BLaER1 treated with 17β-estradiol and CSF1 and Interleukin-3, amounts not matched to agents 10 nM and 100 nM (cell line): ENCODE measurements at regions not wholly inside any gene's neighbourhood (a gene's known extent, or its start where the extent isn't known, plus 50 kb on each side); places are given as distances from the start of the nearest gene placed in this dataset.
"Not testable (repeated sequence)": the region's sequence is repeated elsewhere in the genome, so short reads cannot be mapped to it uniquely, and the experiment has no call there.

ENCODE experiments used
- H3K27ac ChIP-seq, 11 experiments: shearing (Covaris generic); formaldehyde crosslinking; 2 replicates each; pipeline ENCODE4 v1.8.1; 2022
- H3K27me3 ChIP-seq, 11 experiments: shearing (Covaris generic); formaldehyde crosslinking; 2 replicates each; pipeline ENCODE4 v1.8.1; 2022
- H3K36me3 ChIP-seq, 11 experiments: shearing (Covaris generic); formaldehyde crosslinking; 2 replicates each; pipeline ENCODE4 v1.8.1; 2022
- H3K4me1 ChIP-seq, 10 experiments: shearing (Covaris generic); formaldehyde crosslinking; 2 replicates each; pipeline ENCODE4 v1.8.1; 2022
- H3K4me2 ChIP-seq, 11 experiments: shearing (Covaris generic); formaldehyde crosslinking; 2 replicates each; pipeline ENCODE4 v1.8.1; 2022
- H3K4me3 ChIP-seq, 10 experiments: shearing (Covaris generic); formaldehyde crosslinking; 2 replicates each; pipeline ENCODE4 v1.8.1; 2022
- H3K9ac ChIP-seq, 11 experiments: shearing (Covaris generic); formaldehyde crosslinking; 2 replicates each; pipeline ENCODE4 v1.8.1; 2022
- H3K9me3 ChIP-seq, 11 experiments: shearing (Covaris generic); formaldehyde crosslinking; replicated peaks in 1 of 11; 2 replicates each; pipeline ENCODE4 v1.8.1; 2022
- H4K20me1 ChIP-seq, 11 experiments: shearing (Covaris generic); formaldehyde crosslinking; 2 replicates each; pipeline ENCODE4 v1.8.1; 2022
- Cebpa-rat ChIP-seq, 11 experiments: shearing (Covaris generic); IDR thresholded peaks; 2 replicates each; pipeline ENCODE4 v1.8.1; 2022

DNA sequence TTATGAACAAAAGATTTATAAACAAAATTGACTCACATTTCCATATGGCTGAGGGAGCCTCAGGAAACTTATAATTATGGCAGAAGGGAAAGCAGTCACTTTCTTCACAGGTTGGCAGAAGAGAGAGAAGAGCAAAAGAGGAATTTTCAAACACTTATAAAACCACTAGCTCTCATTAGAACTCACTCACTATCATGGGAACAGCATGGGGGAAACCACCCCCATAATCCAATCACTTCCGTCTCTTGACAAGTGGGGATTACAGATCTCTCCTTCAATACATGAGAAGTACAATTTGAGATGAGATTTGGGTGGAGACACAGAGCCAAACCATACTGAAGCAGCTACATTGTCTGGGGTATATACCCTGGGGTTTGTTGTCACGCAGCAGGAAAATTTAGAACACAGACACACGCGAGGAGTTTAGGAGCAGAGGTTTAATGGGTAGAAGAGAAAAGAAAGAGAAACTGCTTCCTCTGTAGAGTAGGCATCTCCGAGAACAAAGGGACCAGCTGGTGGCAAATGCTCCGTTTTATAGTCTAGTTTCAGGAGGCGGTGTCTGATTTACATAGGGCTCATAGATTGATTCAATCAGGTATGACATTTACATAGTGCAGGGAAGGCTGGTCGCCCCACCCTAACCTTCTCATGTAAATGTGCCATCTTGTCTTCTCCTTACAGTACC, 2277.7 kb upstream of the AGA start:
- H3K4me3 ChIP-seq, result no peak overlapping the region

DNA sequence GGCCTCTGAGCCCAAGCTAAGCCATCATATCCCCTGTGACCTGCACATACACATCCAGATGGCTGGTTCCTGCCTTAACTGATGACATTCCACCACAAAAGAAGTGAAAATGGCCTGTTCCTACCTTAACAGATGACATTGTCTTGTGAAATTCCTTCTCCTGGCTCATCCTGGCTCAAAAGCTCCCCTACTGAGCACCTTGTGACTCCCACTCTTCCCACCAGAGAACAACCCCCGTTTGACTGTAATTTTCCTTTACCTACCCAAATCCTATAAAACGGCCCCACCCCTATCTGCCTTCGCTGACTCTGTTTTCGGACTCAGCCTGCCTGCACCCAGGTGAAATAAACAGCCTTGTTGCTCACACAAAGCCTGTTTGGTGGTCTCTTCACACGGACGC, 2284.3 kb upstream of the AGA start:
- not testable (repeated sequence) for H3K4me2 ChIP-seq

More for the DNA sequence above, 2277.7 kb upstream of the AGA start:
- peak overlapping the region in 1 of 11 experiments; percentile 49; a peak in 1 of 22 replicates for H3K4me2 ChIP-seq
- no peak for TF ChIP-seq Cebpa-rat (IDR thresholded peaks at IDR 0.05)
- no peak overlapping the region for H3K27ac ChIP-seq
- no peaks in the 10 kb centered on the region for H3K27me3 ChIP-seq
- H3K4me1 ChIP-seq, result peaks cover 0 to 16% (median 7%) of the 10 kb centered on the region in 10 experiments; a peak in 11 of 20 replicates
- H3K9me3 ChIP-seq, result peaks cover 0 to 7% (median 0%) of the 10 kb centered on the region in 11 experiments; a peak in 2 of 22 replicates
- no peaks in the 10 kb centered on the region for H4K20me1 ChIP-seq
- H3K9ac ChIP-seq, result no peak overlapping the region
- H3K36me3 ChIP-seq, result no peaks in the 10 kb centered on the region

DNA sequence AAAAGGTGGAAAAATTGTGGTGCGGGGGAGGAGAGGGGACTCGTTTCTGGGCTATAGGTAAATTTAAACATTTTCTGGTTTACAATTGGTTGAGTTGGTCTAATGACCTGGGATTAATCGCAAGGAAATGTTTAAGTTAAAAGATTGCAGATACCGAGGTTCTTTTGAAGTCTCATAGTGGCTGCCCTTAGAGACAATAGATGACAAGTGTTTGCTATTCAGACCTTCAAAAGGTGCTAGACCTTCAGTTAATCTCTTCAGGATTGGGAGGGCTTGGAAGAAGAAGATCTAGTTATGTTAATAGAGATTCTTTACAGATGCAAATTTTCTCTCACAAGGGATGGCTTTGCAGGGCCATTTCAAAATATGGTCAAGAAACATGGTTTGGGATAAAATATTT, 2286.1 kb upstream of the AGA start:
- no peak for TF ChIP-seq Cebpa-rat (IDR thresholded peaks at IDR 0.05)

More for the DNA sequence above, 2284.3 kb upstream of the AGA start:
- H3K9ac ChIP-seq, H3K36me3 ChIP-seq, H4K20me1 ChIP-seq, H3K4me3 ChIP-seq, H3K9me3 ChIP-seq, H3K27ac ChIP-seq, H3K27me3 ChIP-seq, H3K4me1 ChIP-seq: not testable (repeated sequence)

DNA sequence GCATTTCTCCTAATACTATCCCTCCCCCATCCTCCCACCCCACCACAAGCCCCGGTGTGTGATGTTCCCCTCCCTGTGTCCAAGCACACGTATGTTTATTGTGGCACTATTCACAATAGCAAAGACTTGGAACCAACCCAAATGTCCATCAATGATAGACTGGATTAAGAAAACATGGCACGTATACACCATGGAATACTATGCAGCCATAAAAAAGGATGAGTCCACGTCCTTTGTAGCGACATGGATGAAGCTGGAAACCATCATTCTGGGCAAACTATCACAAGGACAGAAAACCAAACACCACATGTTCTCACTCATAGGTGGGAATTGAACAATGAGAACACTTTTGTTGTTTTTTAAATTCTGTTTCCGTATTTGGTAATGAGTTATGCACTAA, 2294.6 kb upstream of the AGA start:
- not testable (repeated sequence) for H4K20me1 ChIP-seq, H3K4me3 ChIP-seq, H3K4me2 ChIP-seq, H3K27ac ChIP-seq, H3K36me3 ChIP-seq, H3K27me3 ChIP-seq, H3K9ac ChIP-seq, H3K4me1 ChIP-seq
- peaks cover 0 to 13% (median 0%) of the 10 kb centered on the region in 11 experiments; a peak in 5 of 22 replicates for H3K9me3 ChIP-seq

More for the DNA sequence above, 2286.1 kb upstream of the AGA start:
- Histone ChIP-seq H3K4me2 (no peak overlapping the region), H3K4me3 (no peak overlapping the region), H3K36me3 (no peaks in the 10 kb centered on the region), H4K20me1 (no peaks in the 10 kb centered on the region), H3K27ac (no peak overlapping the region), H3K27me3 (no peaks in the 10 kb centered on the region), H3K4me1 (no peaks in the 10 kb centered on the region), H3K9me3 (no peaks in the 10 kb centered on the region), H3K9ac (no peak overlapping the region)

DNA sequence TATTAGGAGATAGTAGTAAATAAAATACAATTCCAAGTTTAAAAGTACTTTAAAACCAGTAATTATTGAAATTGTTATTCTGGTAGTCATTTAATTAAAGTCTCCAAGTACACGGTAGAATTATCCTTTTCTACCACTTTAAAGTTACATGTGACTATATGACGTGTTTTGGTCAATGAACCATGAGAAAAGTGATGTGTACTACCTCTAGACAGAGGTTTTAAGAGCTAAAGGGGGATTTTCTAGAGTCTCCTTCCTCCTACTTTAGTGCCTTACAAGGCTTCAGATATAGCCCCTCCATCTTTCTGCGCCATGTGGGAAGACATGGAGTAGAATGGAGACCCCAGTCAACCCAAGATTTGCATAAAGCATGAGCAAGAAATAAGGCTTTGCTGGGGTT, 2296.6 kb upstream of the AGA start:
- Histone ChIP-seq H3K4me3 (no peak overlapping the region), H3K36me3 (no peaks in the 10 kb centered on the region), H3K9ac (no peak overlapping the region), H3K4me2 (no peak overlapping the region), H3K27me3 (no peaks in the 10 kb centered on the region), H3K27ac (no peak overlapping the region), H3K9me3 (peaks cover 0 to 9% (median 0%) of the 10 kb centered on the region in 11 experiments; a peak in 5 of 22 replicates), H4K20me1 (no peaks in the 10 kb centered on the region), H3K4me1 (no peaks in the 10 kb centered on the region)
- TF ChIP-seq Cebpa-rat (IDR thresholded peaks at IDR 0.05), result no peak

DNA sequence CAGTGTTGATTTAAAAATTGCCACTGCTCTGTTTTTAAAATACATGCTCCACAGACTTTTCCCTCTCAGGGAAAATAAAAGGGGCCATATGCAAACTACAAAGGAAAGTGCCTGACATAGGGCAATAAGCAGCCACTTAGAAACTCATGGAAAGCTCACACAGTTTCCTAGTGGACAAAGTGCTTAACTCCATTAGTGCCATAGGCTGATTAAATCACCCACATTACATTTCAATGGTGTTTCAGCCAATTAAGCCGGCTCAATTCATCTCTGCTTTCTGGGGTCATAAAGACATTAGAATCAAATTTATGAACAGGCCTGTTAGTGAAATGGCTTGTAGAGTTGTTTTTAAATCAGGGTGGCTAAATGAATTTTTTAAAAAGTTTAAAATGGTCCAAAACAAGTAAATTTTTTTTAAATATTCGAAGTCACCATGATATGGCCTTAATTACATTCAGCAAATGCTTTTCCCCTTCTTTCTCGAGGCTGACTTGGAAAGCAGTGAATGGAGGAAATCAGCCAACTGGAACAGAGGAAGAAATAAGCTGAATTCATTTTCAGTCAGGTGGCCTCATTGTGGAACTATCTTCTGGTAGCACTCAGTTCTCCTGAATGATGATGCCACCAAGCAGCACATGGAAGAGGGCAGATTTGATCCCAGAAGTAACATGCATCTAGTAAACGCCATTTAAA, 2305.1 kb upstream of the AGA start:
- TF ChIP-seq Cebpa-rat (IDR thresholded peaks at IDR 0.05), result no peak
- H3K27me3 ChIP-seq, result no peaks in the 10 kb centered on the region
- H3K9ac ChIP-seq, result no peak overlapping the region

DNA sequence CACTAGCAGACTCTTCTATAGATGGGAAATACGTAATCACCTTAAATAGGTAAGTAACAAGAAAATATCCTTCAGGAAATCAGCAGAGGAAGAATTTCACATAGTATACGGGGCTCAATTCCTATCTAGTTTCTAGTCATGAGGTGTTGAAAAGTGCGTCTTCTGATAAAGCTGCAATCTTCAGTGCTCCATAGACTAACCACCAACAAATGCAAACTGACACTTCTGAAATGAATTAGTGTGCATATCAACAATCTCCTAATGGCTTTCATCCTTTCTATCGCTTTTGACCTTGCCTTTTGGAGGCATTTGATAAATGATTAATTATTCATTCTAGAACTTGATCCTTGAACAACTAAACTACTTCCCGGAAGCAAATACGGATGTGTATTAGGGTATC, 2306.6 kb upstream of the AGA start:
- H3K4me3 ChIP-seq, result no peak overlapping the region
- no peak for TF ChIP-seq Cebpa-rat (IDR thresholded peaks at IDR 0.05)

More for the DNA sequence above, 2305.1 kb upstream of the AGA start:
- no peaks in the 10 kb centered on the region for H3K9me3 ChIP-seq
- no peak overlapping the region for H3K4me3 ChIP-seq
- H3K27ac ChIP-seq, result no peak overlapping the region
- H4K20me1 ChIP-seq, result no peaks in the 10 kb centered on the region
- no peak overlapping the region for H3K4me2 ChIP-seq
- H3K36me3 ChIP-seq, result no peaks in the 10 kb centered on the region
- no peaks in the 10 kb centered on the region for H3K4me1 ChIP-seq

DNA sequence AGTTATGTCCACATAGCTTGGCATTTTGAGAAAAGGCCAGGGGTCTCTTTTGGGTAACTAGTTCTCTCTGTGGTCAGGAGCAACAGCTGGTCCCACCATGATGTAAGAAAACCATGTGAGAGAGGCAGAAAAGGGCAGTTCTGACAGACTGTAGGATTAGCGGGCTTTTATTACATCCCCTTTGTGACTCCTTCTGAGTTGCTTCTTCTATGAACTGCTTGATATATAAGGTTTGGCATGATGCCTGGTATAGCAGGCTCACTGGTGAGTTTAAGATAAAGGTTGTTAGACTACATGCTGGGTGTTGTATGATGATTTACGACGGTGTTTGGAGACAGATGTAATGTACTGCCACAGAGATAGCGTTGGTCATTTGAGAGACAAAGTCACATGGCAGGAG, 2308.1 kb upstream of the AGA start:
- Histone ChIP-seq H3K36me3 (no peaks in the 10 kb centered on the region), H3K4me2 (no peak overlapping the region), H3K27ac (no peak overlapping the region), H3K27me3 (no peaks in the 10 kb centered on the region), H3K9me3 (no peaks in the 10 kb centered on the region), H3K4me3 (no peak overlapping the region), H3K4me1 (no peaks in the 10 kb centered on the region), H3K9ac (no peak overlapping the region), H4K20me1 (no peaks in the 10 kb centered on the region)
- no peak for TF ChIP-seq Cebpa-rat (IDR thresholded peaks at IDR 0.05)

More for the DNA sequence above, 2306.6 kb upstream of the AGA start:
- Histone ChIP-seq H3K27ac (no peak overlapping the region), H3K36me3 (no peaks in the 10 kb centered on the region), H3K9me3 (no peaks in the 10 kb centered on the region), H3K4me2 (no peak overlapping the region), H3K4me1 (no peaks in the 10 kb centered on the region), H3K27me3 (no peaks in the 10 kb centered on the region), H3K9ac (no peak overlapping the region), H4K20me1 (no peaks in the 10 kb centered on the region)

DNA sequence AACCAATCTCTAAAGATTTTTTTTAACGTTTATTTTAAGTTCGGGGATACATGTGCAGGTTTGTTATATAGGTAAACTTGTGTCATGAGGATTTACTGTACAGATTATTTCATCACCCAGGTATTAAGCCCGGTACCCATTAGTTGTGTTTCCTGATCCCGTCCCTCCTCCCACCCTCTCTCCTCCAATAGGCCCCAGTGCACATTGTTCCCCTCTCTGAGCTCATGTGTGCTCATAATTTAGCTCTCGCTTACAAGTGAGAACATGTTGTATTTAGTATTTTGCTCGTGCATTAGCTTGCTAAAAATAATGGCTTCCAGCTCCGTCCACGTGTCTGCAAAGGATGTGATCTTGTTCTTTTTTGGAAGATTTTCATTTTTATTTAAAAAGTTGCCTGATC, 2309.4 kb upstream of the AGA start:
- no peak overlapping the region for H3K9ac ChIP-seq
- no peaks in the 10 kb centered on the region for H3K27me3 ChIP-seq
- H3K27ac ChIP-seq, result no peak overlapping the region
- TF ChIP-seq Cebpa-rat (IDR thresholded peaks at IDR 0.05), result no peak
- no peaks in the 10 kb centered on the region for H3K36me3 ChIP-seq
- no peaks in the 10 kb centered on the region for H3K9me3 ChIP-seq
- H4K20me1 ChIP-seq, result no peaks in the 10 kb centered on the region
- H3K4me1 ChIP-seq, result no peaks in the 10 kb centered on the region
- H3K4me3 ChIP-seq, result no peak overlapping the region
- no peak overlapping the region for H3K4me2 ChIP-seq

DNA sequence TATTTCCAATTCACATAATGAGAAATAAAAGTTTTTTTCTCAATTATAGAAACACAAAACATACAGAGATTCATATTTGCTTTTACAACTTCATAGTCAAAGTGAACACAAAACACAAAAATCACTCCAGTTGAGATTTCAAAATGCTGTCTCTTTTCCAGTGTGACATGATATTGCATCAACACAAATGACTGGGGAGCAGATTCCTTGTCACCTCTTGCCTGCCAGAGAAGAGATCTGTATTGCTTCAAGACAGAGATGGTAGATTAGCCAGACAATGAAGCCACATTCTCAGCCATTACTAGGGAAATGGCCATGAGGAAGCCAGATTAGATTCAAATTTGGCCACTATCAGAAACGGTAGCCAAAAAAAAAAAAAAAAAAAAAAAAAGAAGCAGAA, 2313.1 kb upstream of the AGA start:
- H3K4me3 ChIP-seq, result no peak overlapping the region
- no peaks in the 10 kb centered on the region for H4K20me1 ChIP-seq
- no peak overlapping the region for H3K9ac ChIP-seq
- no peaks in the 10 kb centered on the region for H3K9me3 ChIP-seq
- no peaks in the 10 kb centered on the region for H3K27me3 ChIP-seq
- TF ChIP-seq Cebpa-rat (IDR thresholded peaks at IDR 0.05), result no peak
- H3K27ac ChIP-seq, result no peak overlapping the region
- no peaks in the 10 kb centered on the region for H3K36me3 ChIP-seq
- no peaks in the 10 kb centered on the region for H3K4me1 ChIP-seq
- H3K4me2 ChIP-seq, result no peak overlapping the region
